Choroid plexus epithelial cell (primary cell): ENCODE measurements at regions not wholly inside any gene's neighbourhood (a gene's known extent, or its start where the extent isn't known, plus 50 kb on each side); places are given as distances from the start of the nearest gene placed in this dataset.

Experiments
- DNase-seq: peaks from one replicate; pipeline ENCODE4 v3.0.0-alpha.2; 2010; ENCODE audit warnings: low read depth
- H3K4me3 ChIP-seq: 2 replicates; pipeline ENCODE4 v1.5.1; 2011; ENCODE audit warnings: low read depth, mild to moderate bottlenecking, control low read depth, low read length, moderate library complexity
- TF ChIP-seq, protein P1 (sequence below): conservative IDR thresholded peaks from 2 replicates; pipeline ENCODE4 v1.5.1; 2011; ENCODE audit warnings: low read depth, mild to moderate bottlenecking, control low read depth, inconsistent platforms, low read length, moderate library complexity

DNA sequence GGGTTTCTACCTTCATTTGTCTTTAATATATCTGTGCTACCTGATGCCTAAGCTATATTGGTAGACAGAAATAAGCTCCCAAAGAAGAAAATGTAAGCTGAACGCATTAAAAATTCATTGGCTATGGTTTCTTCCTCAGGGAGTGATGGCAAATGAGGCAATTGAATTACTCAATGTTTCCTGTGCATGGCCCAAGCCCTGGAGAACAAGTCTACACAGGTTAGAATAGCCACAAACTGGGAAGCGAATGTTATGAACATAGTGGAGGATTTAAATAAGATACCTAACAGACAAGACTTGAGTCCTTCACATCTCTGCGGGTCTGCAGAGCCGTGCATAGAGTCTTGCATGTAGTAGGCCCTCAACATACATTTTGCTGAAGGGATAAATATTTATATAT is 350.3 kb downstream of the RWDD3 start:
- TF ChIP-seq, protein P1, sequence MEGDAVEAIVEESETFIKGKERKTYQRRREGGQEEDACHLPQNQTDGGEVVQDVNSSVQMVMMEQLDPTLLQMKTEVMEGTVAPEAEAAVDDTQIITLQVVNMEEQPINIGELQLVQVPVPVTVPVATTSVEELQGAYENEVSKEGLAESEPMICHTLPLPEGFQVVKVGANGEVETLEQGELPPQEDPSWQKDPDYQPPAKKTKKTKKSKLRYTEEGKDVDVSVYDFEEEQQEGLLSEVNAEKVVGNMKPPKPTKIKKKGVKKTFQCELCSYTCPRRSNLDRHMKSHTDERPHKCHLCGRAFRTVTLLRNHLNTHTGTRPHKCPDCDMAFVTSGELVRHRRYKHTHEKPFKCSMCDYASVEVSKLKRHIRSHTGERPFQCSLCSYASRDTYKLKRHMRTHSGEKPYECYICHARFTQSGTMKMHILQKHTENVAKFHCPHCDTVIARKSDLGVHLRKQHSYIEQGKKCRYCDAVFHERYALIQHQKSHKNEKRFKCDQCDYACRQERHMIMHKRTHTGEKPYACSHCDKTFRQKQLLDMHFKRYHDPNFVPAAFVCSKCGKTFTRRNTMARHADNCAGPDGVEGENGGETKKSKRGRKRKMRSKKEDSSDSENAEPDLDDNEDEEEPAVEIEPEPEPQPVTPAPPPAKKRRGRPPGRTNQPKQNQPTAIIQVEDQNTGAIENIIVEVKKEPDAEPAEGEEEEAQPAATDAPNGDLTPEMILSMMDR: no peak
- DNase-seq: no peak
- no peak overlapping the region for H3K4me3 ChIP-seq

DNA sequence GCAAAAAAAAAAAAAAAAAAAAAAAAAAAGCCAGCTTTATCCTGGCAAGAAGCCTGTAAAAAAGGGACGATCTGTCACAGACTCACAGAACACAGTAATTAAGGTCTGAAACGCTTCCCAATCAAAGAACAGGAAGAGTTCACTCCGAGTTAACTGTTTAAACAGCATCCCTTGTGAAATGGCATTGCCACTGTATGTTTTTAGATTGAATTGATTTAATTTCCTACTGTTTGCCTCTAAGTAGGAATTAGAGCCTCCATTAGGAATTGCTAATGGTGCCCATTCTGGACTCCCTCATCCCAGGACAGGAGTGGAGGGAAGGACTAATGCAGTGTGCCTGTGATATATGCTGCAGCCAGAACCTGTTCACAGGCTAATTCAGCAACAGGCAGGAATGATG is 370.8 kb downstream of the RWDD3 start:
- DNase-seq: no peak
- TF ChIP-seq, protein P1: no peak
- no peak overlapping the region for H3K4me3 ChIP-seq

DNA sequence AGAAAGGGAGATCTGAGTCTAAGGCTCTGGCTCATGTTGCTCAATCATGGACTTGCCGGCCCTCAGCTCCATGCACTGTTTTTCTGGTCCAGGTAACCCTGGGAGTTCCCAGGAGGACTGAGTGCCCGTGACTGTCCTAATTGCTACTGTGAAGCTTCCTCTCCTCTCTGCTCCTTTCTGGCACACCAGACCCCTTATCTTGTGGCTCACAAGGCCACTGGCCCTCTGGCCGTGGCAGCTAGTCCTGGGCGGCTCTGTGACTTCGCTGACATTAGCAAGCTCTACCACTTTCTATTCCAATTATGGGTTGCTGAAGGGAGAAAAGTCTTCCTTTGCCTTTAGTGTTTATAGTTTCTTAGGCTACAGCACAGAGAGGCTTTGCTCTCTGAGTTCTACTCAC is 380.2 kb downstream of the RWDD3 start:
- no peak overlapping the region for H3K4me3 ChIP-seq
- no peak for DNase-seq
- TF ChIP-seq, protein P1: no peak

DNA sequence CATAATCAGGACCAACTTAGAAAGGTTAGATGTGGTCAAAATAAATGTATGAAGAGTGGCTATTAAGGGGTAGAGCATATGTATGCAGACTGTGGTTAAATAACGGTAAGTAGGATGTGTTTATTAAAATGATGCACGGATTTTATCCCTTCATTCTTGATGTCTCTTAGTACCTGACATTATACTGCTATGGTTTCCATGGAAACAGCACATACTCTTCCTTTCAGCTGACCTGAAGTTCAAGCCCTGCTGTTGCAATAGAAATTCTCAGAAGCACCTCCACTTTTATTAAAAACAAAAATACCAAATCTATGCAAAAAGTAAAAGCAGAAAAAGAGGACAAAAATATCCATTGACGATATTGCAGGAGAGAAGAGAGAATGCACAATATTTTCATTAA is 381.4 kb downstream of the RWDD3 start:
- no peak for DNase-seq
- TF ChIP-seq, protein P1: no peak

DNA sequence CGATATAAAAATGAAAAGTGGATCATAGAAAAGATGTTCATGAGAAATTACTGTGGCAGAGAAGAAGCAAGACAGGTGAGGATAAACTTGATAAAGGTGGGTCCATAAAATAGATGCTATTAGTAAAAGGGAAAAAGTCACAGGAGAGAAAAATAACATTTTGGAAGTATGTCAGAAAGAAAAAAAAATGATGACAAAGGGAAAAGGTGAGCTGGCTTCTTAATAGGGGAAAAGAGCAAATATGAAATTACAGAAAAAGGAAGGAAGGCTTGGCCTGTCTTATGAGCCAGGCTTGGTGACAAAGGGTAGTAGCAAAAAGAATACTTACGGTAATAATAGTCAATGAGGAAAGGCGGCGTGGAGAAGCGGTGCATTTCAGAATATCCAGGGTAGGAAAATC is 386.1 kb downstream of the RWDD3 start:
- no peak overlapping the region for H3K4me3 ChIP-seq
- TF ChIP-seq, protein P1: no peak
- DNase-seq: no peak

More for the DNA sequence above, 381.4 kb downstream of the RWDD3 start:
- H3K4me3 ChIP-seq: no peak overlapping the region

DNA sequence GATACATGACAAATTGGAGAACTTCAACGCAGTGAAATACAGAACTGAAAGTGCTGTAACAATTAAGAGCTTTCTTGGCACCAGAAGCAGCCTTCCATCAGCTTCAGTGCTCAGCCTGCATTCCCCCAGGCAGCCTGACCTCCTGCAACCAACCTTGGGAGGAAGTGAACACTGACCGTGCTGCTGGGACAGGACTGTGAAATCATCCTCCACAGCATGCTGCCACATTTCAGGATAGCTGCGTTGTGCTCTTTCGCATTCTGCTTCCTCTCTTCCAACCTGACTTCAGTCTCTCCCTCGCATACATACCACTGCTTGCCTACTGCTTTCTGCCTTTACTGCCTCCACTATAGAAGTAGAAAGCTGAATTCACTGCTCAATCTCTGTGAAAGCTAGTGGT is 388.6 kb downstream of the RWDD3 start:
- no peak for DNase-seq
- TF ChIP-seq, protein P1: no peak
- H3K4me3 ChIP-seq: no peak overlapping the region

DNA sequence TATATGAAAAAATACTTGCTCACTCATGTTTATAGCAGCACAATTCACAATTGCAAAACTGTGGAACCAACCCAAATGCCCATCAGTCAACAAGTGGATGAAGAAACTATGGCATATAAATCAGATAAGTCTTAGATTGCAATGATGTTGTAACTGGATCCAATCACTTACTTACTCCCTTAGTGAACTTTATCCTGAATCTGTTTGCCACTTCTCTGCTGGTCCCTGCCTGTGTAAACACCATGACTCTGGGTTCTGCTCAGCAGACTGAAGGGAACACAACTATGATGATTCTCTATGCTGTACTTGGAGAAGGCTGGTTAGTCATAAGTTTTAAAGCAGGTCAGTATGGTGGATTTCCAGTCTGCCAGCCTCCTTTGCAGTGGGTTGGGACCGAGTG is 391.2 kb downstream of the RWDD3 start:
- H3K4me3 ChIP-seq: no peak overlapping the region
- TF ChIP-seq, protein P1: no peak
- DNase-seq: no peak
